NCI-H2171 (cell line): ENCODE measurements at regions not wholly inside any gene's neighbourhood (a gene's known extent, or its start where the extent isn't known, plus 50 kb on each side); places are given as distances from the start of the nearest gene placed in this dataset.
"Not testable (repeated sequence)": the region's sequence is repeated elsewhere in the genome, so short reads cannot be mapped to it uniquely, and the experiment has no call there.

Experiments used
- DNase-seq: peaks from one replicate; lab custom pipeline; 2025; lab: John Stamatoyannopoulos, UW

DNA sequence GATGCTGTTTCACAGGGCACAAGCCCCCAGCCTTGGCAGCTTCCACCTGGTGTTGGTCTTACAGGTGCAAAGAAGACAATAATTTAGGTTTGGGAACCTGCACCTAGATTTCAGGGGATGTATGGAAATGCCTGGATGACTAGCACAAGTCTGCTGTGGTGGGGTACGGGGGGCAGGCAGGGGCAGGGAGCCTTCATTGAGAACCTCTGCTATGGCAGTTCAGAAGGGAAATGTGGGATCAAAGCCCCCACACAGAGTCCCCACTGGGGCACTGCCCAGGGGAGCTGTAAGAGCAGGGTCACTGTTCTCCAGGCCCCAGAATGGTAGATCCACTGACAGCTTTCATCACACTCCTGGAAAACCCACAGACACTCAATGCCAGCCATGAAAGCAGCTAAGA is 686.5 kb downstream of the FAM181B start:
- DNase-seq: no peak

DNA sequence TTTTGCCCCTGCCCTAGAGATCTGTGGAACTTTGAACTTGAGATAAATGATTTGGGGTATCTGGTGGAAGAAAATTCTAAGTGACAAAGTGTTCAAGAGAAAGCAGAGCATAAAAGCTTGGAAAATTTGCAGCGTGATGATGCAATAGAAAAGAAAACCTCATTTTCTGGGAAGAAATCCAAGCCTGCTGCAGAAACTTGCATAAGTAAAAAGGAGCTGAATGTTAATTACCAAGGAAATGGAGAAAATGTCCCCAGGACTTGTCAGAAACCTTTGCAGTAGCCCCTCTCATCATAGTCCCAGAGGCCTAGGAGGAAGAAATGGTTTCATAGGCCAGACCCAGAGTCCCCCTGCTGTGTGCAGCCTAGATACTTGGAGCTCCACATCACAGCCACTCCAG is 686.9 kb downstream of the FAM181B start:
- no peak for DNase-seq

DNA sequence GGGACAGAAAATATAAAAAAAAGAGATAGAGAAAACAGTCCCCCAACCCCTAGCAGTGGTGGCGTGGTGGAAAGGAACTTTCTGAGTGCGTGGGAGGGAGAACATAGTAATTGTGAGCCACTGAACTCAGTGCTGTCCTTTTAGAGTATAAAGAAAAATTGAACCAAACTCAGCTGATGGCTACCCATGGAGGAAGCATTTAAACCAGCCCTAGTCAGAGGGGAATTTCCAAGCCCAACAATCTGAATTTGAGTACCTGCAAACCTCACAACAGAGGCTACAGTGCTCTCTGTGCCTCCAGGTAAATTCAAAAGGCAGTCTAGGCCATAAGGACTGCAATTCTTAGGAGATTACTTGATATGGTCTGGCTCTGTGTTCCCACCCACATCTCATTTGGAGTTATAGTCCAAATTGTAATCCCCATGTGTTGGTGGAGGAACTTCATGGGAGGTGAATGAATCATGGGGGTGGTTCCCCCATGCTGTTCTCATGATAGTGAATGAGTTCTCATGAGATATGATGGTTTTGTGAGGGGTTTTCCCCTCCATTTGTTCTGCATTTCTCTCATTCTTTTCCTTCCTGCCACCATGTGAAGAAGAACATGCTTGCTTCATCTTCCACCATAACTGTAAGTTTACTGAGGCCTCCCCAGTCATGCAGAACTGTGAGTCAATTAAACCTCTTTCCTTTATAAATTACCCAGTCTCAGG is 687.8 kb downstream of the FAM181B start:
- no peak for DNase-seq

DNA sequence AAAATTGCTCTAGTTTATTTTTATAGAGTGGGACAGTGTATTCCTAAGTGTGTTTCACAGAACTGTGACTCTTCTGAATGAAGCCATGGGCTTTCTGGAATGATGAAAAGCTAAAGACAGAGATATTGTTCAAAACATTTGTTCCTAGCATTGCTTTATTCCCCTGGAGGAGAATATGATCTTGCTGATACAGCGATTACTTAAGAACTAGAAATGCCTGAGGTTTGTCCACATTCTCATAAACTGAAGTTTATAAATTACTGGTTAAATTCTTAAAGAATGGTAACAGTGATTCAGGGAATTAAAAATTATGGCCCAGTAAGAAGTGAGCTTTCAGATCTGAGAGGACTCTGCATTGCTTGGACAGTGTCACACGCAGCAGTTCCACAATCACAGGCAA is 690.3 kb downstream of the FAM181B start:
- DNase-seq: no peak

DNA sequence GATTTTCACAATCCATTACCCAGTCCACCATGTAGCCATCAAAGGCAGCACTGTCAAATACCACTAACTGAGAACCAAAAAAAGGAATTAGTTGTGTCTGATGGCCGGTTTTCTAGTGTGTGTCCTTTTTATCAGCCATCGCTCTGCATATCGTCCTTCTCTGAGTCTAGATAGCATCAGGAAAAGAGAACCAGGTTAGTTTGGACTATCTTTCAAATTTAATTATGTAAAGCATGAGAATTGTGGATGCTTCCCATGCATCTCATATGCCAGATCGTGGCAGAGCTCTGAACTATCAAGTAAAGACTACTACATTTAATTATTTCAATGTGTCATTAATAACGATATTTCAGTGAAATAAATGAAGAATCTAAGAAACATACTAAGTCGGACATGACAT is 691.9 kb downstream of the FAM181B start:
- no peak for DNase-seq

DNA sequence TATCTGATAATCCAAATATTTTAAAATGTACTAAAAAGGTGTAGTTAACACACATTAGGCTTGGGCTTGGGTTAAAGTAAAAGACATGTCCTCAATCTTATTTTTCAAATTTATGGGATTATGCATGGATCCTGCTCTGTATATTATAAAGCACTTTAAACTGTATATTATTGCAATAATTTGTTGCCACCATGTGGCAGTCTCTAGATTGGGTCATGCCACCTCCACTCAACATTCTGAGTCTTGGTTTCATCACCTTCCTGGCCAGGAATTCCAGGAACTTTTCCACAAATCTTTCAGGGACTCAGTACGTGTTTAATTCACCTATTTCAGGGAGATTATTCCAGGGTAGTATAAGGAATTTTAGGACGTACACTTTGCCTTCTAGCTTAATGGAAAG is 695.5 kb downstream of the FAM181B start:
- DNase-seq: no peak

DNA sequence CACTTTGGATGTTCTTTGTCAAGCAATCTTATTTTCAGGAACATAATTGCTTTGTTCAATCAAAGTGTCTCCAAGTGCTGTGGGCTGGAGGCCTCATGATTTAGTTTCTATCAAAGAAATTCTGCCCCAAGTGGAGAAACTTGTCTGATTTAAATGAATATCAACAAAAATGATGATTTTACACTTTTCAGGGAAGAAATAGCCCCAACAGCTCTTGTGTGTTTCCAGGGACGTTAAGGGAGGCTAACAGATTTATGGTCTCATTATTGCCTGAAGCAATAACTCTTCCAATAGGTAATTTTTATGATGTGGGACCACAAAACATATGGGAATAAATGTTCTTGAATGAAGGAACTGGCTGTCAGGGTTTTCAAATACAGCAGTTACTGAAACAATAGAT is 699.1 kb downstream of the FAM181B start:
- no peak for DNase-seq

DNA sequence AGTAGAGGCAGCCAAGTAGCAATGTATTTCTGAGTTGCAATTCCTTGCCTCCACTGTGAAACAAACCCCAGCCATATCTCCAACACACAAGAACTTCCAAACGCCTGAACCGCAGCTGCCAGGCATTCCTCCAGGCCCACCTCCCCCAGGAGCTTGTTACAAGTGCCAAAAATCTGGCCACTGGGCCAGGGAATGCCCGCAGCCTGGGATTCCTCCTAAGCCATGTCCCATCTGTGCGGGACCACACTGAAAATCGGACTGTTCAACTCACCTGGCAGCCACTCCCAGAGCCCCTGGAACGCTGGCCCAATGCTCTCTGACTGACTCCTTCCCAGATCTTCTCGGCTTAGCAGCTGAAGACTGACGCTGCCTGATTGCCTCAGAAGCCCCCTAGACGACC is 706.3 kb downstream of the FAM181B start:
- not testable (repeated sequence) for DNase-seq

DNA sequence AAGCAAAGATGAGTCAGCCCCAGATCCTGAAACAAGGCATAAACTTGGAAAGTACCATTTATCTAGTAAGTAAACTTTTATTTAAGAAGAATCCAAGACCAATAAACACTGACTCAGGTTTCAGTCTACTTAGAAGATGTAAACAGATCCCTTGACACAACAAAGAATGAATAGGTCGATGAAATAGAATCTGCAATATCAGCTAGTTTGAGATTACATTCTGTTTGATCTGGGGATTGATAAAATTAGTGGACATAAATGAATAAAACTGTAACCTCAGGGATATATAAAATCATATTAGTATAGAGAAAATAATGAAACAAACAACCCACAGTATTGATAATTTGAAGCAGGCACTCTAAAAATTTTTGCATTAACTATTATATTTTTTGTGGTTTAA is 708.9 kb downstream of the FAM181B start:
- DNase-seq: no peak

DNA sequence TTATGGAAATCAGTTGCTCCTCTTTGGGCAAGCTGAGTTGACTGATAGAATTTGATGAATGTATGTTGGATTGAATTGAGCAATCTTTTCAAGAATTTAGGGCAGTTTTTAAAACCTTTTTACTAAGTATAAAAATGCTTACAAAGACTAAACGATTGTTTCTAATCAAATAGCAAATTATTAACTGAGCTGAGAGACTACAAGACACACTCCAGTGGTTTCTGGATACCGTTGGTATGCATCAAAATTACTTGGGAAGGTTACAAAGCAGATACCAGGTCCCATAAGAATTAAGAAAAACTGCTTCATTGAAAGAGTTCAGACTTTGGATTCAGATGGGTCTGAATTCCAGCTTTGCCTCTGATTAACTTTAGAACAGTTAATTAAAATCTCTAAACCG is 721.4 kb downstream of the FAM181B start:
- DNase-seq: no peak

DNA sequence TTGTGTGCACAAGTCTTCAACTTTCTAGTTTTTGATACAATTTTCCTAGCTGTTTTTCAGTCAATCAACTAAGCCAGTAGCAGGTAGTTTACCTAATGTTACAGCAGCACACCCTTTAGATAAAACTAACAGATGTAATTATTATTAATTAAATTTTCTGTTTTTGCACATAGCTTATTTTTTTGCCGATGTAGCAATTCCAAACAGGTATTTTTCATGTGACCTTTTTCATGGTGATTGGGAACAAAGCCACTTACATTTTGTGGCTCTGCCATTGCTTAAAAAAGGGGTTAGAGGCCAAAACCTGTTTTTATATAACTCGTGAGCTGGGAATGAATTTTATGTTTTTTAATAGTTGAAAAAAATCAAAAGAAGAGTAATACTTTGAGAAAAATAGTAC is 724.5 kb downstream of the FAM181B start:
- no peak for DNase-seq

DNA sequence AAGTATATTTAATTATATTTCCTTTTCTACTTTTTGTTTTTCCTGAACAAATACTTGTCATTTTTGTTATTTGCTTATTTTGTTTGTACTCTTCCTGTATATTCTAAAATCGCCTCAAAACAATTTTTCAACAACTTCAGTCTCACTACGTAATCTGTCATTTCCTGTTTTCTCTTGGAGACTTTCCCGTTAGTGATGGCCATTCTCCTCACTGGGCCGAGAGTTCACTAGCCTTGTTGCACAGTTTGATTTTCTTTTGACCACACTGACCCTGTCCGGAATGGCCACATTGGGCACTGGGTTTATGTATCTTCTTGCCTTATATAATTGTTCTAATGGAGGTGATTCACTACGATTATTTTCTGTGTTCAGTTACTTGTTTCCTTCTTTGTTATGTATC is 726.1 kb downstream of the FAM181B start:
- no peak for DNase-seq

DNA sequence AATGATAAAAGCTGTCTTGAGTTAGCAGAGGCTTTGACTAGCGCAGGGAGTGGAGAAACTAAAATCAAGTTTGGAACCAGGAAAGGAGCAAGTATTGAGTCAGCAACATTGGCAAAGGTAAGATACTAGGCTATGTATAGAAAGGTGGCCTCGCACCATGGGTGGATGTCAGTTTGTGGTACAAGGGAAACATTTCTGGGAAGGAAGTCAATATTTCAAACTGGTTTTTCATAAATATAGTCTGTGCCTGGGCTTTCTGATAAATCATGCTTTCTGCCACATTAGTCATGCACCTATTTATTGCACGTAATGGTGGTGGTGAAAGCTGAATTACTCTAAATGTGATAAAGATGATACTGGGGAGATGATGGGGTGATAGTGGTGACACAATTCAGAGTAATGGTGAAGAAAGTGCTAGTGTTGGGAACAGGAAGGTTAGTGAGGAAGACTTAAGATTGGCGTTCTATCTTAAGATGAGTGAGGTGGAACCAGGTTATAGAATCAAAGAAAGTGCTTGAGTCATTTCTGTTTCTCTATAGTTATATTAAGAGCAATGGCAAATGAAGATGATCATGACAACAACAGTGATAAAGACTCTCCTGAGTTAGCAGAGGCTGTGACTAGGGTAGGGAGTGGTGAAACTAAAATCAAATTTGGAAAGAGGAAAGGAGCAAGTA is 729.0 kb downstream of the FAM181B start:
- no peak for DNase-seq

DNA sequence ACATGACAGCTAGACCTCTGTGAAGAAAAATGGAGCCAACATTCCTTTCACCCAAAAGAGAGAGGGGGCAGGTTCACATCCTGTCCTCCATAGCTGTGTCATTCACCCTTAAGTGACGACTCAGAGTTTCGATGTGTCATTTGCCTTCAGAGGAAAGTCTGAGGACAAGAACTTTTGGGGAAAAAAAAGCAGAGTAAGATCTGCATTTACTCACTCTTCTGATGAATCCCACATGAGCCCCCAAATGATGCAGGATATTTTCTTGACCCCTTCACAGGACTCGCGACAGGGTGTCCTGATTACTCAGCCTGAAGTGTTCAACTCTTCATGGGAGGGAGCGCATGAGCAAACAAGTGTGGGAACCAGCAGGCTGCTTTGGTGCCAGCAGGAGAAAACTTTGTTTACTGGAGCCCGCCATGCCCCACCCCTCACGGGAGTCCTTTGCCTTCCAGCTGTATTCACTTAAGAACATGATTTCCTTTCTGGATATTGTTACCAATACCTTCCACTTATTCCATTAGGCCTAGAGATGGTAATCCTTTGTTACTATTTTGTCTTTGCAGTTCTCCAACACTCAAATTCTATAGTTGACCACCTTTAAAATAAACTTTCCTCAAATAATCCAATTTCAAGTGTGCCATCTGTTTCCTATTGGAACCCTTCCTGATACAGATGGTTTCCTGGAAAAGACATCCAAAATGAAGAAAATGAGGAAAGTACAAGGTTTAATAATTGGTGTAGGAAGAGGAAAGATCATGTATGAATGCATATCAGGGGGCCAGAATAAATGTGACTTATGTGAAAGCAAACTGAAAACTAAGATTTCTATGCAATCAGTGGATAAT is 729.8 kb downstream of the FAM181B start:
- DNase-seq: no peak

DNA sequence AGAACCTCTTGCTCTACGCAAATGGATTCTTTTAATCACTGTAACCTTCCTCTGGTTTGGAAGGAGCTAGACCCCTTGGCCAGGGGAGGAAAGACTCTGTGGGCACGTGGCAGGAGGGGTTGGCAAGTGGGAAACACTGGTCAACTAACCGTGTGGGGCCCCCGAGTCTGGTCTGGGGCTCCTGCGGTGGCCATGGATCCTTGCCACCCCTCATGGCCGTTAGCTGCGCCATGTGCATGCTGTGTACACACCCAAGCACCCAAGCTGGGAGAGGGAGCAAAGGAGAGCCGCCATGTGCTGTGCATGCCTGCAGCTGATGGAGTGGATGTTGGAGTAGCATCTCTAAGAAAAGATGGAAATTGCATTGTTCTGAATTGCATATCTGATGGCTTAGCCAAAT is 730.6 kb downstream of the FAM181B start:
- DNase-seq: no peak

DNA sequence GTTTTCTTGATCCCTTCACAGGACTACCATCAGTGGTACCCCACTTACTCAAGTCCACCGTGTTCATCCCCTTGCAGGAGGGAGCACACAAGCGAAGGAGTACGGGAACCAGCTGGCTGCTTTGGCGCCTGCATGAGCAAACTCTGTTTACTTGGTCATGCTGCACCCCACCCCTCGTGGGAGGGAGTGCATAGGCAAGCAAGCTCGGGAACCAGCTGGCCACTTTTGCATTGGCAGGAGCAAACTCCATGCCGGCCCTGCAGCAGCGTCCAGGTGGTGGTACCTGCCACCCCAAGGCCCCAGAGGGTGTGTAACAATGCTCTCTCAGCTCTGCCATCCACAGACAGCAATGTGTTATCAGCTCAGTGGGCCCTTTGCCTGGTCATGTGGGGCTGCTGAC is 737.8 kb downstream of the FAM181B start:
- DNase-seq: no peak

DNA sequence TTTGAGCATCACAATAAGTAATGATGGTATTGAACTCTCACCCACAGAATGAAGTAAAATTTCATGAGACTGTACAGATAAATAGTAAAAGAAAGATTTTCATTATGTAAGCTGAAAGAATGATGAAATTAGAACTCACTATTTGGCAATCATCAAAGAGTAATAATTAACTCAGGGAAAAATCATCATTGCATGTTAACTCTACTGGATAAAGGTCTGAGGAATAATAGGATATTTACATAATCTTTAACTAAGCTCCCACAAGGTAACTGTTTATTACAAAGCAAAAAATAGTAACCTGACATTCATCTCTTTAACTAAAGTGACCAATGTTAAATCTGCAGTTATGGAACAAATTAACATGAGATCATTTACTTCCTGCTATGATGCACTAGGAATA is 739.9 kb downstream of the FAM181B start:
- DNase-seq: no peak

DNA sequence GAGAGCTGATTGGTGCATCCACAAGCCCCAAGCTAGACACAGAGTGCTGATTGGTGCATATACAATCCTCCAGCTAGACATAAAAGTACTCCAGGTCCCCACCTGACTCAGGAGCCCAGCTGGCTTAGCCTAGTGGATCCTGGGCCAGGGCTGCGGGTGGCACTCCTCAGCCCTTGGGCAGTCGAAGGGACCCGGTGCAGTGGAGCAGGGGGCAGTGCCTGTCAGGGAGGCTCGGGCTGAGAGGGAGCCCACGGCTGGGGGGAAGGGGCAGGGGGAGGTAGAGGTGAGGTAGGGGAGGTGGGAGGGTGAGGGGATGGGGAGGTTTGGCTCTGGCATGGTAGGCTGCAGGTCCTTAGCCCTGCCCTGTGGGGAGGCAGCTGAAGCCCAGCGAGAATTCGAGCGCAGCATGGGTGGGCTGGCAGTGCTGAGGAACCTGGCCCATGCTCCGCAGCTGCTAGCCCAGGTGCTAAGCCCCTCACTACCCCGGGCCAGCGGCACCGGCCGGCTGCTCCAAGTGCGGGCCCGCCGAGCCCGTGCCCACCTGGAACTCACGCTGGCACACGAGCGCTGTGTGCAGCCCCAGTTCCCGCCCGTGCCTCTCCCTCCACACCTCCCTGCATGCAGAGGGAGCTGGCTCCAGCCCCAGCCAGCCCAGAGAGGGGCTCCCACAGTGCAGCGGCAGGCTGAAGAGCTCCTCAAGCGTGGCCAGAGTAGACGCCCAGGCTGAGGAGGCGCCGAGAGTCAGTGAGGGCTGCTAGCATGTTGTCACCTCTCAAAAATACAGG is 742.8 kb downstream of the FAM181B start:
- DNase-seq: no peak

DNA sequence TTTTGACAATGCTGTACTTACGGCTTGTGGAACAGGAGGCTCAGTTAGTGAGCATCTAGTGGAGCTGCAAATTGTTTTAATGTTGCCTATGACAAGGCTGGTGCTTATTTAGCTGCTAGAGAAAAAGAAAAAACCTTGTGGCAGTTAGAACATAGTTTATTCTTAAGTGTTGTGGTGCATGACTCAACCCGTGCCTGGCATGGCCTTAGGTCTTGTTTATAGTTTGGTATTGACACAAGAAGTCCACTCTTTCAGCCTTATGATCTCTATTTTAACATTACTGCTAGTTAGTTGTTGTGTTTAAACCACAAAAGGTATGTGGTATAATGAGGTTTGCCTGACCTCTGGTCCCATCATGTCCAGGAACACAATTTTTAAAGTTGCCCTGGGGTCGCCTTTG is 744.6 kb downstream of the FAM181B start:
- DNase-seq: no peak

DNA sequence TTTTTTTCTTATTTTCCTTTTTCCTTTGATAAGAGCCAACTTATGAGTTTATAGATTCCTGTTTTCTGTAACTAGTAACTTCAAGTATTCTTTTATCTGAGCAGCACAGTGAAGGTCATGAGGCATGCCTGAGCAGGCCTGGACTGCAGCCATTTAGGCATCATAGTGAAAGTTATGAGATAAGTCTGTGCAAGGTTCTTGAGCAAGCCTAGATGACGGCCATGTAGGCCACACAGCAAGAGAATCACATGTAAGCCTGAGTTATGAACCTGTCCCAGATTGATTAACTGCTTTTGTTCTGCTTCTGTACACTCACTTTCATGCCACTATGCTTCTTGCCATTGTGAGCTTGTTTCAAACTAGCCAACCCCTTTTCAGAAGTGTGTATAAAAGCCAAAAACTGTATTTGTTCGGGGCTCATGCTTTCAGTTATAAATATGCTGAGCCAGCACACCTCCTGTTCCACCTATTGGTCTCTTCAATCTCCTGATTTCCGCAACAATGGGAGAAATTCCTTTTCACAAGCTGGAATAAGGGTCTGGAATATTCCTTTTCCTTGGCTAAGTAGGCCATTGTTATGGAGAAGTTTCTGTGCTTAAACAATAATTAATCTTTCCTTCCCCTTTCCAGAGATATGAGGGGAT is 745.7 kb downstream of the FAM181B start:
- DNase-seq: no peak

DNA sequence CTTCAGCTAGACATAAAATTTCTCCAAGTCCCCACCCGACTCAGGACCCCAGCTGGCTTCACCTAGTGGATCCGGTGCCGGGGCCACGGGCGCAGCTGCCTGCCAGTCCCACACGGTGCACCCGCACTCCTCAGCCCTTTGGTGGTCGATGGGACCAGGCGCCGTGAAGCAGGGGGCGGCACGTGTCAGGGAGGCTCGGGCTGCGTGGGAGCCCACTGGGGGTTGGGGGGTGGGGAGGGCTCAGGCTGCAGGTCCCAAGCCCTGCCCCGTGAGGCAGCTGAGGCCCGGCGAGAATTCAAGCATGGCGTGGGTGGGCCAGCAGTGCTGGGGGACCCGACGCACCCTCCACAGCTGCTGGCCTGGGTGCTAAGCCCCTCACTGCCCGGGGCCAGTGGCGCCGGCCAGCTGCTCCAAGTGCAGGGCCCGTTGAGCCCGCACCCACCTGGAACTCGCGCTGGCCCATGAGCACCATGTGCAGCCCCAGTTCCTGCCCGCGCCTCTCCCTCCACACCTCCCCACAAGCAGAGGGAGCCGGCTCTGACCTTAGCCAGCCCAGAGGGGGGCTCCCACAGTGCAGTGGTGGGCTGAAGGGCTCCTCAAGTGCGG is 747.0 kb downstream of the FAM181B start:
- no peak for DNase-seq
